ENCODE measurements at regions not wholly inside any gene's neighbourhood (a gene's known extent, or its start where the extent isn't known, plus 50 kb on each side); places are given as distances from the start of the nearest gene placed in this dataset.

GRCh38 chr1:79791488-79792218 is 785.1 kb upstream of the ADGRL4 start:
- FAIRE-seq = no peak

- FAIRE-seq = no peak
These were observed 784.4 kb upstream of the ADGRL4 start for GRCh38 chr1:79790950-79791349.

- no peak for FAIRE-seq
These were observed 781.1 kb upstream of the ADGRL4 start for GRCh38 chr1:79787631-79788030.

- no peak for FAIRE-seq
These were observed 779.4 kb upstream of the ADGRL4 start for GRCh38 chr1:79785964-79786363.

GRCh38 chr1:79785561-79785960 is 779.0 kb upstream of the ADGRL4 start:
- FAIRE-seq = no peak

GRCh38 chr1:79781261-79781660 is 774.7 kb upstream of the ADGRL4 start:
- no peak for FAIRE-seq

- FAIRE-seq = no peak
These were observed 771.1 kb upstream of the ADGRL4 start for GRCh38 chr1:79777481-79778219.

GRCh38 chr1:79775402-79775801 is 768.9 kb upstream of the ADGRL4 start:
- FAIRE-seq = no peak

- FAIRE-seq = no peak
These were observed 766.9 kb upstream of the ADGRL4 start for GRCh38 chr1:79773385-79773784.

- no peak for FAIRE-seq
These were observed 755.9 kb upstream of the ADGRL4 start for GRCh38 chr1:79762461-79762860.

- FAIRE-seq = peak; percentile 88
These were observed 754.0 kb upstream of the ADGRL4 start for GRCh38 chr1:79760531-79760930.

GRCh38 chr1:79749607-79750006 is 743.1 kb upstream of the ADGRL4 start:
- FAIRE-seq = no peak

GRCh38 chr1:79745929-79746328 is 739.4 kb upstream of the ADGRL4 start:
- no peak for FAIRE-seq

GRCh38 chr1:79744746-79745145 is 738.2 kb upstream of the ADGRL4 start:
- FAIRE-seq = no peak

GRCh38 chr1:79741720-79742421 is 735.3 kb upstream of the ADGRL4 start:
- no peak for FAIRE-seq

GRCh38 chr1:79738101-79738500 is 731.6 kb upstream of the ADGRL4 start:
- no peak for FAIRE-seq

- no peak for FAIRE-seq
These were observed 730.7 kb upstream of the ADGRL4 start for GRCh38 chr1:79737193-79737592.

GRCh38 chr1:79732950-79733349 is 726.4 kb upstream of the ADGRL4 start:
- FAIRE-seq = no peak

GRCh38 chr1:79726911-79727310 is 720.4 kb upstream of the ADGRL4 start:
- FAIRE-seq = no peak

GRCh38 chr1:79726321-79726720 is 719.8 kb upstream of the ADGRL4 start:
- no peak for FAIRE-seq

- FAIRE-seq = no peak
These were observed 709.9 kb upstream of the ADGRL4 start for GRCh38 chr1:79716447-79716846.

GRCh38 chr1:79714664-79715063 is 708.1 kb upstream of the ADGRL4 start:
- no peak for FAIRE-seq

- FAIRE-seq = no peak
These were observed 704.5 kb upstream of the ADGRL4 start for GRCh38 chr1:79711001-79711431.

Data from endometrium (tissue), 2 donors.